Thyroid gland (tissue), 4 donors: ENCODE measurements at regions not wholly inside any gene's neighbourhood (a gene's known extent, or its start where the extent isn't known, plus 50 kb on each side); places are given as distances from the start of the nearest gene placed in this dataset.

Source experiments
- POLR2A ChIP-seq, 2 donors: fragments of 450-650 bp; IDR thresholded peaks; one replicate each; pipeline ENCODE4 v1.6.1; 2017; ENCODE audit warnings: antibody characterized with exemption in 2 of 2, mild to moderate bottlenecking in 2 of 2, moderate library complexity in 1 of 2
- TF ChIP-seq, protein P1 (sequence below), 6 experiments: fragments of 200-600 bp in 3 of 6; fragments of 450-650 bp in 3 of 6; sonication (generic) in 3 of 6; IDR thresholded peaks; one replicate each; pipeline ENCODE4 v1.5.1; 2016 to 2019; ENCODE audit warnings: antibody characterized with exemption in 6 of 6, mild to moderate bottlenecking in 2 of 6, inconsistent platforms in 1 of 6, moderate library complexity in 1 of 6

DNA sequence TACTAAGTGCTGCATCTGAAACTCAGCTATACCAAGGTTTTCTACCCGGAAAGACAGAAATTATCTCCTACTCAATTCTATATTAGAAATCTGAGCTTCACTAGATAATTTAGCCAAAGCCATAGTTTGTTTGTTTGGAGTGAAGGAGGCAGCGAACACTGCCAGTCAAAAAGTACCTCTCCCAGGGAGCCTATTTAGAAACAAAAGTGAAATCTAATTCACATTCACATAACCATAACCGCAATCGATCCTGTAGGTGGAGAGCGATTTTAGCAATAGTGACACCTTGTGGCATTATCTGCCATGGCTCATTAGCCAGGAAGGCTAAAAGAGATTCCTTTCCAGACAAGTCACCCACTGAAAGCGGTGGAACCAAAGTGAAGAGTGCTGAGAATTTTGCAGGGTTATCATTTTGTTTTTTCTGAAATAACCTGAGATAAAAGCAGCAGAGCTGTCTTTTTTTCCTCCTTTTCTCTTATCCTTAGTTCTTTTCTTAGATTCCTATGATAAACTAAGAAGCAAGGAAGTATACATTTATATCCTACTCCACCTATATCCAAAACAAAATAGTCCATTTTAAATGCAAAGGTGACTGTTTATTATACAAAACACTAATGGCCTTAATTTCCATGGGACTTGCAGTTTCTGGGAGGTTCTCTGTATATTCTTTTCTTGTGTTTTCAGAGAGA is 83.7 kb upstream of the BET1 start:
- no peak for TF ChIP-seq POLR2A (IDR thresholded peaks at IDR 0.05)
- TF ChIP-seq, protein P1, sequence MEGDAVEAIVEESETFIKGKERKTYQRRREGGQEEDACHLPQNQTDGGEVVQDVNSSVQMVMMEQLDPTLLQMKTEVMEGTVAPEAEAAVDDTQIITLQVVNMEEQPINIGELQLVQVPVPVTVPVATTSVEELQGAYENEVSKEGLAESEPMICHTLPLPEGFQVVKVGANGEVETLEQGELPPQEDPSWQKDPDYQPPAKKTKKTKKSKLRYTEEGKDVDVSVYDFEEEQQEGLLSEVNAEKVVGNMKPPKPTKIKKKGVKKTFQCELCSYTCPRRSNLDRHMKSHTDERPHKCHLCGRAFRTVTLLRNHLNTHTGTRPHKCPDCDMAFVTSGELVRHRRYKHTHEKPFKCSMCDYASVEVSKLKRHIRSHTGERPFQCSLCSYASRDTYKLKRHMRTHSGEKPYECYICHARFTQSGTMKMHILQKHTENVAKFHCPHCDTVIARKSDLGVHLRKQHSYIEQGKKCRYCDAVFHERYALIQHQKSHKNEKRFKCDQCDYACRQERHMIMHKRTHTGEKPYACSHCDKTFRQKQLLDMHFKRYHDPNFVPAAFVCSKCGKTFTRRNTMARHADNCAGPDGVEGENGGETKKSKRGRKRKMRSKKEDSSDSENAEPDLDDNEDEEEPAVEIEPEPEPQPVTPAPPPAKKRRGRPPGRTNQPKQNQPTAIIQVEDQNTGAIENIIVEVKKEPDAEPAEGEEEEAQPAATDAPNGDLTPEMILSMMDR (IDR thresholded peaks at IDR 0.05): peak; percentile 38 to 74 (median 60)
